SKM-1 treated with dmso at 0.1 percent for 144 hours (cell line): ENCODE measurements at regions not wholly inside any gene's neighbourhood (a gene's known extent, or its start where the extent isn't known, plus 50 kb on each side); places are given as distances from the start of the nearest gene placed in this dataset.
"Not testable (repeated sequence)": the region's sequence is repeated elsewhere in the genome, so short reads cannot be mapped to it uniquely, and the experiment has no call there.

Experiments
- DNase-seq: peaks from one replicate; lab custom pipeline; 2025; ENCODE audit not compliant: unreplicated experiment; lab: John Stamatoyannopoulos, UW

GRCh38 chr14:61602003-61602732, 93.1 kb upstream of the HIF1A start:
- DNase-seq, result peak; percentile 15

DNA sequence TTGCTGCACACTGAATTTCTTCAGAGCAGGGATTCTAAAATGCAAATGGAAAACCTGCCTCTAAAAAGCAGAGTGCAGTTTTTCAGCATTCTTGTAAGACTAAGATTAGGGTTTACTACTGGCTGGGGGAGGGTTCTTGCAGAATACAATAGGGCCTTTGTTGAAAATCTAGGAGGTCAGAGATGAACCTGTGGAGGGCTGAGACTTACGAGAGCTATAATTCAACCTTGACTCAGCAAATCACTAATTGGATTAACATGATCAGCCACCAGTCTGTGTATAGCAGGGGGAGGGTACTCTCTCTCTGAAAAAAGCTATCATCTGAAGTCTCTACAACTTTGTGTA, 92.6 kb upstream of the HIF1A start:
- no peak for DNase-seq

DNA sequence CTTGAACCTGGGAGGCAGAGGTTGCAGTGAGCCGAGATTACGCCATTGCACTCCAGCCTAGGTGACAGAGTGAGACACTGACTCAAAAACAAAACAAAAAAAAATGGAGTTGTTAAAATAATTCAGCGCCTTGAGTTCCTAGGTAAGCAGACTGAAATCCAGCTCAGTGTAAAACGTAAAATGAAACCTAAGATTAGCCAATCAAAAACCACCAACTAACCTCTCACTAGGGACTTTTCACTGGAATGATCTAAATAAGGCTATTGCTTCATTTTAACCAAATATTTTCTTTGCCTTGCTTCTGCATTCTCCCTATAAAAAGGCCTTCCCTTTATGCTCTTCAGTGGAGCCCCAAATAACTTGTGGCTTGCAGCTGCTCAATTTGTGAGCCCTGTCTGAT, 91.6 kb upstream of the HIF1A start:
- peak; percentile 34 for DNase-seq

DNA sequence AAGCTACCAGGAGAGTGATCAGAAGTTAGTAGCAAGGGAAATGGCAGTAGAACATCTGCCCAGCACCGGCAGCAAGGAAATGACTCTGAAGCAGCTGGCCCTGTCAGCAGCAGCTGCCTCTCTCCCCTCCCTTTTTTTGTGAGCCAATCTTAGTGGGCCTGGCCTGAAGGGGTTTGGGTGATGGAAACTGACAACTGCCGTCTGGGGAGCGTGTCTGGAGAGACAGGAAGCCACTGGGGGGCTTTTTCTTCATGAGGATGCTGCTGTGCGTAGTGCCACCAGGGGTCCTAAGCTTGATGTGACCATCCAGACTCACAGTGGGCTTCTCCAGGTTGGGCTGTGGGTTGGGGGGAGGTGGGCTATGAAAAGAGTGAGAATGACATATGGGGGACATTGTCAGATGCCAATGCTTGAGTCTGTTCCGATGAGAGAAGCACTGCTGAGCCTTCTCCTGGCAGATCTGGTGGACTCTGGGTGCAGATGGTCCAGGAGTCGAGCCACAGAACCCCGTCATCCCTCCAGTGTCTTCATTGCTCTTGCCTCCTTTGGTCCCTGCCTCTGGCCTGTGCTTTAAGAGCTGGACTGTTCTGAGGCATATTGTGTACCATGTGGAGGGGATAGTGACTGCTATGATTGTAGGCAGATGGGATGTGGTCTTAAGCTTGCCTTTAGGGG, 87.6 kb upstream of the HIF1A start:
- DNase-seq, result no peak

DNA sequence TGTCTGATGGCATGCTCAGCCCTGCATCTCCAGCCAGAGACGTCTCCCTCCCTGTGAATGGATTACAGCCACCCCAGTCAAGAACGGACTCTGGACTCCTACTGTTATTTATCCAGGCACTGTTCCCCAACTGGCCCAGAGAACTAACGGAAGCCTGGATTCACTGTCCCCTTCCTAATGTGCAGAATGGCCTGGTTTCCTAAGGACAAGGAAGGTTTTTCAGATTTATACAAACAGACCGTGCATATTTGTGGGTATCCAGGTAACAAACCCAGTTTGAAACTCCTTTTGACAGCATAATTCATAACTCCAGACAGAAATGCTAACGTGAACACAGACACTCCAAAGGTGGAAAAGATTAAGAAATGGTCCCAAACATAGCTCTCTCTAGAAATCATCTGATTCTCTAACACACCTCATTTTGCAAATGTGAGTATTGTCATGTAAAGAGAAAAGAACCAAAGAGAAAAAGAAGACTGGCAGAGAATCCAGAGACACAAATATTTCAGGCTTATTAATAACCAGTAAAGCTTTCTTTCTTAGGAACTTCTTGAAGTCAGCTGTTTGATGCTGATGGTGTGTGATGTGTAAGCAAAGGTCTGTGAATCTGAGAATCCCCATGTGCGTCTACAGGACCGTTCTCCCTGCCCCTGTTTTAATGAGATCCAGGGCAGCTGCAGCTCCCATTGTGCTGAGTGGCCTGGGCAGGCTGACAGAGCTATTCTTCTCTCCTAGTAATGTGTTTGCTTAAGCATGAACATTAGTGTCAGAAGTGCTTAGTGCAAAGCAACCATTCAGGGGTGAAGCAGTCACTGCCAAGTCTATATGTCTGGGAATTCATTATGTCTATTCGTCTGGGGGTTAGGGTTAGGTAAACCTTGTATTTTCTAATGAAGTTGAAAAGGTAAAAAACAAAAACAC, 86.8 kb upstream of the HIF1A start:
- DNase-seq, result no peak

GRCh38 chr14:61609191-61609843, 86.0 kb upstream of the HIF1A start:
- no peak for DNase-seq

DNA sequence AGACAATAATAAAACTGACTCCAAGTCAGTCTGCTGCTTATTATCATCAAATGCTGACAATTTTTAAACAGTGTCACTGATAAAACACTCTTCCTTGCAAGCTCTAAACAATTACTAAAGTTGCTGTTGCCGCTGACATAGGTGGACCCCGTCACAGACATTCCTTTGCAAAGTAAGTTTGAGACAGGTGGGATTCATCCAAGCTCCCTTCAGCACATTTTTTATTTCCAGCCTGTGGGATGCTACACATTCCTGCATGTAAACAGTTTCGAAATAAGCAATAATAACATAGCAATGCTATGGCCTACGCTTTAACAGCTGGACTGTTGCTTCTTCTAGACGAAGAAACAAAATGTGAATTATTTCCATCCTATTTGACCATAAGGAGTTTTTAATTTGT, 85.4 kb upstream of the HIF1A start:
- no peak for DNase-seq

DNA sequence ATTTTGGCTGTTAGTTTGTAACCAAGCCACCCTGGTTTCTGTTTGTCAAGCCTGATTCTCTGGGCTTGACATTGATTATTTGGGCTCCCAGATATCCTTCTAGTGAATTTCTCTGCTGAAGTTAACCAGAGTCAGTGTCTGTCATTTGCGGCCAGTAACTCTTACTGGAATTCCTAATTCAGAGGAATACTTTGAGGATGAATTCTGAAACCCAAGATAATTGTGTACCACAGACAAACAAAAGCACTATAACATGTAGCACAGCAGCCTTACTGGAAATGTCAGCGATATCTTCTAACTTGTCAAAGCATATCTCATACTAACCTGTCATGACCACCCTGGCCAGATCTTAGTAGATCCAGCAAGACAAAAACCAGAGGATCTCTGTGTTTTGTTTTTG, 84.4 kb upstream of the HIF1A start:
- no peak for DNase-seq

- no peak for DNase-seq
These were observed 83.3 kb upstream of the HIF1A start for GRCh38 chr14:61611880-61612630.

DNA sequence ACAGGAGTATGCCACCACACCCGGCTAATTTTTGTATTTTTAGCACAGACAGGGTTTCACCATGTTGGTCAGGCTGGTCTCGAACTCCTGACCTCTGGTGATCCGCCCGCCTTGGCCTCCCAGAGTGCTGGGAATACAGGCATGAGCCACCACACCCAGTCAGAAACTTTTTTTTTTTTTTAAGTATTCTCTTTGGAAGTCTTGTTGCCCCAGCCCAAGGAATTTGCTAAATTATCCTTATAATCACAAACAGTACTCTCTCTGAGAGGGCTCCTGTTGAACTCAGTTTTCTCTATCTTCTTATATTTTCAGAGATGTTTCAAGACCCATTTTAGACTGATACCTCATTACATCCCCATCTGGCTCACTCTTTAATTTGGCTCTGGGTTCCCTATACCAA, 82.3 kb upstream of the HIF1A start:
- DNase-seq, result not testable (repeated sequence)

DNA sequence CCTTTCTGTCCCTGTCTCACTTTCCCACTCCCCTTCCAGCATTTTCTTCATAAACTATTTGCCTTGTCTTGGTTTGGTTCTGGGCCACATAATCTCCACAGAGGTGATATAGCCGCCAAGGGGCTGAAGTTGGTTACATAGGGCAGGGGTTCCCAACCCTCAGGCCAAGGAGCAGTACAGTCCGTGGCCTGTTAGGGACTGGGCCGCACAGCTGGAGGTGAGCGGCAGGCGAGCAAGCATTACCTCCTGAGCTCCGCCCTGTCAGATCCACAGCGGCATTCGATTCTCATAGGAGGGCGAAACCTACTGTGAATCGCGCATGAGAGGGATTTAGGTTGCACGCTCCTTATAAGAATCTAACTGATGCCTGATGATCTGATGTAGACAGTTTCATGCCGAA, 80.6 kb upstream of the HIF1A start:
- DNase-seq, result no peak

- DNase-seq, result no peak
These were observed 79.4 kb upstream of the HIF1A start for GRCh38 chr14:61615743-61616523.

DNA sequence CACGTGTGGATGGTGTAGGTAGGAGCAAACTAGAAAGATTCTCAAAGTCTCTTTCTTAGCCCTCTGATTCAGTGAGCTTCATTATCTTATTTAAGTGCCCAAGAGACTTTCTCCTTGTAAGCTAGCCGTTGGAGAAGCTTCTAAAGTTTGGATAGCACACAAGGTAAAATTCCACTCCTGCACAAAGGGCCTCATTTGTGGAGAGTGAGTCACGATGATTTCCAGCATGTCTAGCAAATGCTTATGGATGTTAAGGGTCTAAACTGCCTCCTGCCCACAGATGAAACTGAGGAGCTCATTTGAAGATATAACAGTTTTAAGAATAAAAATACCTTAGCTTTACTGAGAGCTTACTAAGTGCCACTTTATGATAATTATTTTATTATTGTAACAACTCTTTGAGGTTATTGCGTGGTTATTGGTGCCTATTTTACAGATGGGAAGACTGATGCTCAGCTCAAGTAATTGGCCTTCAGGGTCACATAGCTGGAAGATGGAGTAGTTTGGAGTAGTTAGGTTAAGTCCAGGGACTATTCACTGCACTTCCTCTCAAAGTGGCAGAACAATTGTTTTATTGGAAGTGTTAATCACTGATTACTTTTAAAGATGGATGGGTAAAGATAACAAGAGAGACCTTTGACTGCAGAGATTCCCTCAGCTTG, 78.7 kb upstream of the HIF1A start:
- DNase-seq, result no peak

GRCh38 chr14:61618448-61618847, 76.9 kb upstream of the HIF1A start:
- no peak for DNase-seq

DNA sequence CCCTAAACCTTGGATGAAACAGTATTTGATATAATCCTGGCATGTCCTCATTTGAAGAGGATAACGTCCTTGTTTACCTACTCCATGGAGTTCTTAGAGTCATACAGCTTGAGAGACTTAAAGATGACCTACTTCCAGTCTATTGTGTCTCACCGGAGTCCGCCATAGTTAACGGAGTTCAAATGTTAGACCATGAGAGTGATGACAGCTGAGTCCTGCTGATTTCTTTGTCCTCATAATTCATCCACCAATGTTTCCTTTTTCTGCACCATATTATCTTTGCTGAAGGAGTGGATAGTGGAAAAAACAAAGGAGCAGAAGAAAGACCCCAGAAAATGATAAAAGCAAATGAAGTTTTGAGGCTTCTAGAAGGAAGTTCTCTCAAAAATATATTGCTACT, 75.8 kb upstream of the HIF1A start:
- DNase-seq, result no peak

GRCh38 chr14:61620130-61620946, 75.0 kb upstream of the HIF1A start:
- no peak for DNase-seq

DNA sequence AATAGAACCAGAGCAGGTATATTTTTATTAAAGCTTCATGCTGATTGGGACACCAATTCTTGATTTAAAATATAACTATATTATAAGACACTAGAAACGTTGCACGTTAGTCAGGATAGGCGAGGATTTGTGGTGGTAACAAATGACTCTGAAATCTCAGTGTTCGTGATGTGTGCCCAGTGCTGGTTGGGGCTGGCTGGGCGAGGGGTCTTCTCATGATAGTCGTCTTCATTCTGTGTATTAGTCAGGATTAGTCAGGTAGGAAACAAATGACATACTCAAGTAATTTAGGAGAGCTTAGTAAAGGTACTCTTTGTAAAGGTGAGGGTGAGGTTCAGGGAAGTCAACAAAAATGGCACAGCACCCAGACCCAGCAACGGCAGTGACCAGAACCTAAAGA, 73.9 kb upstream of the HIF1A start:
- no peak for DNase-seq

- DNase-seq, result no peak
These were observed 73.3 kb upstream of the HIF1A start for GRCh38 chr14:61622051-61622450.

- DNase-seq, result no peak
These were observed 71.4 kb upstream of the HIF1A start for GRCh38 chr14:61623927-61624326.
